HuH-7 (cell line): ENCODE measurements at regions not wholly inside any gene's neighbourhood (a gene's known extent, or its start where the extent isn't known, plus 50 kb on each side); places are given as distances from the start of the nearest gene placed in this dataset.
A peak's percentile ranks its signal among the peaks of the same experiment; 100 is the strongest.

ENCODE experiments used
- DNase-seq: peaks from one replicate; pipeline ENCODE4 v3.0.0; 2011; ENCODE audit warnings: low spot score

DNA sequence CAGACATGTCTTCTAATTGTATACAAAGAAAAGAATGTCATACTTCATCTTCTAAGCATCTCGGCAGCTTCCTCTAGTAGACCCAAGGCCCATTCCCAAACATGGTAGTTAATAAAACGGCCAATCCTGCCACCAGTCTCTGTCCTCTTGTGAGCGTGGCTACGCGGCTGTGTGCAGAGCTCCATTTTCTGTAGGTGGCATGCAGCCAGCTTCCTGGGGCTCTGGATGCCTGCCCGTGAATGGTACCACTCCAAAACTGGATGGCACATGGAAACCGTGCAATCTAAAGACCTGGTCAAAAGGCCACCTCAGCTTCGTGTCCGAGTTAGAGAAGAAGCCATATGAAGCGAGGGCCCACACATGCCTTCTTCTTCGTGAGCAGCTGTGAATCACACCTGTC, 110.7 kb downstream of the SIPA1L2 start:
- DNase-seq, result no peak

GRCh38 chr1:232518349-232518748, 111.6 kb downstream of the SIPA1L2 start:
- DNase-seq, result no peak

- DNase-seq, result no peak
These were observed 112.7 kb downstream of the SIPA1L2 start for GRCh38 chr1:232517204-232517603.

DNA sequence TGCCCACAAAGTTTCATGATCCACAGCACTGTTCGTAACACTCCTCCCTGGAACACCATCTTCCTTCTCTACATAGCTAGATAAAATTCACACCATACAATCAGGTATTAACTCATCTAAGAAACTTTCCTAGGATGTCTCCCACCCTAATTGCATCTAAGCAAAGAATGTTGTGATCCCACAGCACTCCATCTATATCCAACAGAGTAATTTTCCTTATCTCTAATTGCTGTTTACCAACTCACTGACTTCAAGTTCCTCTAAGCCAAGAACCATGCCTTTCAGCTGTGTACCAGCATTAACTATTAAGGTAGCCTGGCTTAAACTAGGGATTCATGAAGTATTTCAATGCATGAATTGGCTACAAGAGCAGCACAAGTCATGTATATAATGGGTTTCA, 114.2 kb downstream of the SIPA1L2 start:
- DNase-seq, result no peak

GRCh38 chr1:232512712-232513111, 117.2 kb downstream of the SIPA1L2 start:
- no peak for DNase-seq

DNA sequence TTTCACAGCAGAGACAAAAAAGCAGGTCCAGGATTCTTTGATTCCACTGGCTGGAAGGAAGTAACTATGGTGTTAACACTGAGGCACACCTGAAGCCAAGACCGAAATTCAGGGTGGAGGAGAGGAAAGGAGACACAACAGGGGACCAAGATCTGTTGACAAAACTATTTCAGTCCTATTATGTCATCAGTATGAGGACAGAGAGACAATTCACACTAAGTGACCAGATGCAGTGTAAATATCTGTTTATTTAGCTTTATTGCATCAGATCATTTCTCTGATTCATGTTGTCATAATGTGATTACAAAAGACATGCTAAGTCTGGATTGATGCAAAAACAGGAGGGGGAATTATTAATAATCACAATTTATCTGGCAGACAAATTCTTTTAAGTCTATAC, 118.8 kb downstream of the SIPA1L2 start:
- DNase-seq, result no peak

DNA sequence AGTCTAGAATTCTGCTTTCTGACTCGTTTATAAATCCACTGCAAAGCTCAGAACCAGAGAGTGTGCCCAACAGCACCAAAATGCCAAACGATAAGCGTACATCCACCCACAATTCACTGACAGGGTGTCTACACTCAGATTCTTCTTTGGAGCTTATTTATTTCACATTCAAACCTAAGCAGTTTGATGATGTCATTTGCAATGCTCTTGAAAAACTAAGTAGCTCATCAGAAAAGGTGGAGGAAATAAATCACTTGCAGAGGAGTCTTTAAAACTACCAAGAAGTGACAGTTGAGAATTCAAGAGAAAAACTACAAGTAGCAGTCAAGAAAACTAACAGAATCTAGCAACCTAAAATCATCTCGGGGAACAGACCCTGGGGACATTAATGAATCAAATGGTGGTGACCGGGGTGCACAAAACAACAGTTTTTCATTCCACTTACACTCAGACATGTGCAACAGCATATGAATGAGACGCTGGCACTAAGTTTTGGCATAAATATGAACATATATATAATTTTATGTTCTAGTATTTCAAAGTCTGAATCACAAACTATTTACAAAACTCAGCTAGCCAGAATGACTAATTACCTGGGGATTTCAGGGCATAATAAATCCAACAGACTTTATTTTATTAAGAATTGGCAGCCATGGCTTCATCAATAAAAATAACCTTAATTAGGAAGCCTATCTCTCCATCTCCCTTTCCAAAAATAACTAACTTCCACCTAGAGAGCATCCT, 119.4 kb downstream of the SIPA1L2 start:
- DNase-seq, result no peak

GRCh38 chr1:232509570-232509969, 120.4 kb downstream of the SIPA1L2 start:
- peak; percentile 40 for DNase-seq

GRCh38 chr1:232508130-232508701, 121.7 kb downstream of the SIPA1L2 start:
- DNase-seq, result no peak

DNA sequence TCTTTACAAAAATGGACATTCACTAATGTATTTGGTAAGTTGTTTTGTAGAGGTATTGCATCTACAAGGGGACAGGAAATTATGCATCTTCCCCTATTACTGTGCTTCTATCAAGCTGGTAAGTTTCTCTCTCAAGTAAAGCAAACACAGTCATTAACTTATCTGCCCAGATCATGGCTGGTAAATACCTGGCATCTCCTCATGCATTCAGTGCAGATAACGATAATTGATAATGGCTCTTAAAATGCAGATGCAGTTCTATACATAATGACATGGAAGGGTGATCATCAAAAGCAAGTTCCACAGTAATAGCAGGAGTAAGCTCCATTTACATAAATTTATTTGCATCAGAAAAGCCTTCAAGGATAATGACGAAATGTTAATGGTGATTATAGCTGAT, 122.4 kb downstream of the SIPA1L2 start:
- DNase-seq, result no peak

DNA sequence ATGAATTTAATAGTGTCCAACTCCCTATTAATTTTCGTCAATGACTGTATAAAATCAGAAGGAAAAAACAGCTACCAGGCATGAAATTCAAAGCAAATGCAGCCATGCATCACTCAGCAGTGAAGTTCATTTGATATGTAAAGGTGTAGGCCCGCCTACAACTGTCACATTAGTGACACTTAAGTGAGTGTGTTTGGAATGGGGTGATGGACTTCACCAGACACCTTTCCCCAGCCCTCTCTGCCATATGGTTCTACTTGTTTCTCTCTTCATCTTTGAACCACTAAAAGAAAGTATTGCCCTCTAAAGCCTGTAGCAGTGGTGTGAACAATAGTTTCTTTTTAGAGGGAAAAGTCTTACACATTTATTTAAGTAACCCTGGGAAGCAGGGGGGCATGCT, 124.0 kb downstream of the SIPA1L2 start:
- no peak for DNase-seq

DNA sequence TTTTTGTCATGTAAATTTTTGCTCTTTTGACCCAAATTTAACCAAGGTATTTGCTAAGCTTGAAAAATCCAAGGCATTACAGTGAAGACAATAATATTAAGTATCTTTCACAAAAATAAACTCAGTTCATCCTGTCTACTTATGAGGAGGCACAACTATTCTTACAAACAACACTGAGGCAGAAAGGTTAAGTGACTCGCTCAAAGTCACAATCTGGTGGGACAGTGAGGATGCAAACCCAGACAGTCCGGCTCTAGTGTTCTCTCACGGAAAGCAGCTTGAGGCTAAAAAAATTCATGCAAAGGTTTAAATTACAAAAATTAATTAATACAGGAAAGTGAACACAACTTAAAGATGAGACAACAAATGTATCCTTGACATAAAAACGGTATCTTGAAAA, 125.3 kb downstream of the SIPA1L2 start:
- no peak for DNase-seq

- no peak for DNase-seq
These were observed 126.4 kb downstream of the SIPA1L2 start for GRCh38 chr1:232503497-232503896.

DNA sequence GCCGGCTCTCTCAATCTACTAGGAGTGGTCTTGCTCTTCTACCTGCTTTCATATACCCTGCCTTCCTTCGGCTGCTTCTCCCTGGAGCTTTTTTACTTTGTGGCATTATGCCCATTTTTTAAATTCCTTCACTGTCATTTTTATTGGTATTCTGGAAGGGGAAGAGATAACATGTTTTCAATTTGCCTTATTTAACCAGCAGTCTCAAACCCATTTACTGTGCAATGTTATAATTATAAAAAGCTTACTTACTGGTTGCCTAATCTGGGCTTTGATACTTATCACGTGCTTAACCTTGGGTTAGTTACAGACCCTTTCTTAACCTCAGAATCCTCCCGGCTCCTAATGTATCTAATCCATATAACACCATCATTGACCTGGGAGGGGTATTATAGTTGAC, 128.1 kb downstream of the SIPA1L2 start:
- no peak for DNase-seq

DNA sequence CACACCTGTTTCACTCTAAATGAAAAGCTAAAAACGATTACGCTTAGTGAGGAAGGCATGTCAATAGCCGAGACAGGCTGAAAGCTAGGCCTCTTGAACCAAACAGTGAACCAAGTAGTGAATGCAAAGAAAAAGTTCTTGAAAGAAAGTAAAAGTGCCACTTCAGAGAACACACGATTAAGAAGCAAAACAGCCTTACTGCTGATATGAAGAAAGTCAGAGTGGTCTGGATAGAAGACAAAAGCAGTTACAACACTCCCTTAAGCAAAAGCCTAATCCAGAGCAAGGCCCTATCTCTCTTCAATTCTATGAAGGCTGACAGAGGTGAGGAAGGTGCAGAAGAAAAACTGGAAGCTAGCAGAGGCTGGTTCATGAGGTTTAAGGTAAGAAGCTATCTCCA, 130.7 kb downstream of the SIPA1L2 start:
- no peak for DNase-seq

GRCh38 chr1:232493869-232494268, 136.1 kb downstream of the SIPA1L2 start:
- DNase-seq, result no peak

DNA sequence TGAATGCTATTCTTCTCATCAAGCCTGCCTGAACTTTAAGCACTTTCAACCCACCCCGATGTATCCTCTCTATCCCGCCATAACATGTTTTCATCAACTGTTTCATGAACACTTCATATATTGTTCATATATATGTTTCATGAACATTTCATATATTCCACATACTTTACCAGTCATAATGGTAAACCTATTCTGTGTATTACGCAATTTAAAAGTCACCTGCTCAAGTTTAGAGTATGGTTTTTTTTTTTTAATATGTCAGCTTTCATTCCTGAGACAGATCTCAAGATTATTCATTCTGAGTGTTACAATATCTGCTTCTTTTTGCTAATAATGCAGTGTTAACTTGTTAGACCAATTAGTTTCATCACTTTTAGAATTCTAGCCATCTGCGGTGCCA, 140.7 kb downstream of the SIPA1L2 start:
- no peak for DNase-seq

- DNase-seq, result no peak
These were observed 142.7 kb downstream of the SIPA1L2 start for GRCh38 chr1:232487236-232487635.

DNA sequence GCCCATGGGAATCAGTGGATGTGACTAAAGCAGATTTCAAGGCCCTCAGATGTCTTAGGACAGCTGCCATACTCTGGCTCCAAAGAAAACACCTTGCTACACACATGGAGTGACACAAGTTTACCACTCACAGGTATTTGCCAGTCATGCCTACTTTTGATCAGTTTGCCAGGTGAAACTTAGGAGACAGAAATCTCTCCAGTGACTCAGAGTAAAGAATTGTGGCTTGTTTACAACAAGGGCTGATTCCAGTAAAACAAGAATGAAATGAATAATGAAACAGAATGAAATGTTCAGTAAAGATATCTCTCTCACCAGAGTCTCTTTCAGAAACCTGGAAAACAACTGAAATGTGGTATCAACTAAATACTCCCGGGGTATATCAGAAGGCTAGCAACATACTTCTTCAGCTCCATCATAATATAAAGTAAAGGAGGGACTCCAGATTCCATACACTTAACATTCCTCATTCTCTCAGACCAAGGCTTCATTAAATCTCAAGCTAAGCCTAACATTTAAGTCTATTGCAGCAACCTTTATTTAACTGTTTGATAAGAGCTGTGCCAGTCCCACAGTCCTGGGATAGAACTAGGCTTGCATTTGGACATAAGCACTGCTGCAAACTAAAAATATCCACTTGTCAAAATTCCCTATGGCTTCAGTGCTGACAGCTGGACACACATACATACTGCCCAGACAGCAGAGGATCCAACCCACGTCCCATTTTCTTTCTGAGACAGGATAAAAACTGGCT, 143.3 kb downstream of the SIPA1L2 start:
- no peak for DNase-seq

DNA sequence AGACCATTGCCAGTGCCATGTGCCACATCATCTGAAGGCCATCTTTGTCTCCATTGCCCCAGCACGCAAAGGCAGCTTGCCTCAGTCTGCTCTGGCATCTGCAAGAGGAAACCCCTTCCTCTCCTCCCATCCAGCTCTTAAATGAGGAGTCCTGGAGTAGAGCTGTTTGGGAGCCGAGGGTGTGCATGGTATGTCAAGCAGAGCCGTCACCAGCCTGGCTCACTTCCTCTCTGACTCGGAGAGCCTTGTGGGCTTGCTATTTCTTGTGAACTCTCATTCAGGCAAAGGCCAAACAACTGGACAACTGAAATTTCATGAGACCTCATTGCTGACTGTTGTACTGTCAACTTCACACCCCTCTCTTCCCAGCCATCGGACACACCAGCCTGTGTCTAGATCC, 143.9 kb downstream of the SIPA1L2 start:
- DNase-seq, result no peak

- DNase-seq, result no peak
These were observed 145.1 kb downstream of the SIPA1L2 start for GRCh38 chr1:232484856-232485255.

DNA sequence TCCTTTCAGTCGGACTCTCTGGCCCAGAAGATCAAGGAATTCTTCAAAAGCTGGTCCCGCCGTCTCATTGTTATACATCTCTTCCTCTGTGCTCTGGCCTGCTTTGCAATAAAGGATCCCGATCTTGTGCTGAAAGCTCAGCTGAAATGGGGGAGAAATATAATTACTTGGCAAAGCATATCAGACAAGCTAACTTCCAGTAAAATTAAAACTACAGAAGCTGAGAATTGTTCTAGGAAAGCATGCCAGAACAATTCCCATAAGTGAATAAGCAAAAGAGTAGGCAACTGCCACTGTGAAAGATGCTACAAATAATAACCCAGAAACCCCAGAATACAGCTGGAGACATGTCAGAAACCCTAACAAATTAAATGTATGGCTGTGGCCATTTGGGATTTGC, 146.1 kb downstream of the SIPA1L2 start:
- no peak for DNase-seq

- DNase-seq, result no peak
These were observed 148.8 kb downstream of the SIPA1L2 start for GRCh38 chr1:232481091-232481490.
